Osteoblast (primary cell): ENCODE measurements at regions not wholly inside any gene's neighbourhood (a gene's known extent, or its start where the extent isn't known, plus 50 kb on each side); places are given as distances from the start of the nearest gene placed in this dataset.
"Not testable (repeated sequence)": the region's sequence is repeated elsewhere in the genome, so short reads cannot be mapped to it uniquely, and the experiment has no call there.

Experiments
- DNase-seq: peaks from one replicate; pipeline ENCODE4 v3.0.0; 2011; ENCODE audit warnings: low spot score, mixed read lengths; ENCODE audit not compliant: insufficient read length; ENCODE audit errors: missing footprints
- H2AFZ ChIP-seq: 2 replicates; pipeline ENCODE4 v1.6.0; 2011; ENCODE audit warnings: mild to moderate bottlenecking, low read length
- H3K27ac ChIP-seq: 2 replicates; pipeline ENCODE4 v1.5.1; 2011; ENCODE audit warnings: mild to moderate bottlenecking, low read depth, low read length, moderate library complexity
- H3K27me3 ChIP-seq: 2 replicates; pipeline ENCODE4 v1.6.0; 2012; ENCODE audit warnings: mild to moderate bottlenecking, control low read depth, inconsistent platforms, low read length, moderate library complexity; ENCODE audit not compliant: insufficient read depth
- H3K36me3 ChIP-seq: 2 replicates; pipeline ENCODE4 v1.5.1; 2011; ENCODE audit warnings: mild to moderate bottlenecking, low read length, control low read depth, moderate library complexity; ENCODE audit not compliant: insufficient read depth
- H3K4me1 ChIP-seq: 2 replicates; pipeline ENCODE4 v1.5.1; 2011; ENCODE audit warnings: mild to moderate bottlenecking, low read length, control low read depth, moderate library complexity; ENCODE audit not compliant: insufficient read depth
- H3K4me2 ChIP-seq: 2 replicates; pipeline ENCODE4 v1.6.0; 2011; ENCODE audit warnings: mild to moderate bottlenecking, low read length; ENCODE audit not compliant: insufficient read depth
- H3K4me3 ChIP-seq: fragments of 200-600 bp; sonication (generic); 3 replicates; pipeline ENCODE4 v1.5.1; 2012; ENCODE audit warnings: mild to moderate bottlenecking, low read length, inconsistent platforms; ENCODE audit not compliant: insufficient read depth
- H3K79me2 ChIP-seq: 2 replicates; pipeline ENCODE4 v1.6.0; 2012; ENCODE audit warnings: mild to moderate bottlenecking, low read length, control low read depth, inconsistent platforms; ENCODE audit not compliant: insufficient read depth
- H3K9me3 ChIP-seq: 2 replicates; pipeline ENCODE4 v1.5.1; 2011; ENCODE audit warnings: low read depth, low read length, control low read depth
- H4K20me1 ChIP-seq: 2 replicates; pipeline ENCODE4 v1.6.0; 2012; ENCODE audit warnings: mild to moderate bottlenecking, low read length, control low read depth; ENCODE audit not compliant: insufficient read depth
- CTCF ChIP-seq: IDR thresholded peaks from 2 replicates; pipeline ENCODE4 v1.5.1; 2011; ENCODE audit warnings: mild to moderate bottlenecking, low read depth, low read length, moderate library complexity; ENCODE audit errors: extremely low read depth

GRCh38 chr5:3091040-3091774 is 339.7 kb upstream of the IRX2 start:
- no peak overlapping the region for H3K4me2 ChIP-seq
- H3K27me3 ChIP-seq = no peaks in the 10 kb centered on the region
- TF ChIP-seq CTCF = no peak
- no peaks in the 10 kb centered on the region for H3K36me3 ChIP-seq
- H3K4me3 ChIP-seq = no peak overlapping the region
- no peak overlapping the region for H2AFZ ChIP-seq
- H4K20me1 ChIP-seq = no peaks in the 10 kb centered on the region
- H3K79me2 ChIP-seq = no peaks in the 10 kb centered on the region
- H3K4me1 ChIP-seq = no peaks in the 10 kb centered on the region
- H3K27ac ChIP-seq = no peak overlapping the region
- no peak for DNase-seq
- no peaks in the 10 kb centered on the region for H3K9me3 ChIP-seq

GRCh38 chr5:3090305-3090704 is 338.8 kb upstream of the IRX2 start:
- not testable (repeated sequence) for H3K9me3 ChIP-seq, DNase-seq, H4K20me1 ChIP-seq, H3K4me2 ChIP-seq, H3K27ac ChIP-seq, H3K4me1 ChIP-seq, H3K27me3 ChIP-seq, H3K4me3 ChIP-seq, H3K36me3 ChIP-seq, H3K79me2 ChIP-seq, H2AFZ ChIP-seq

- DNase-seq = no peak
- no peak overlapping the region for H3K4me3 ChIP-seq
- no peaks in the 10 kb centered on the region for H4K20me1 ChIP-seq
- no peaks in the 10 kb centered on the region for H3K36me3 ChIP-seq
- H3K79me2 ChIP-seq = no peaks in the 10 kb centered on the region
- peaks cover 4% of the 10 kb centered on the region for H3K9me3 ChIP-seq
- no peak overlapping the region for H3K4me2 ChIP-seq
- no peaks in the 10 kb centered on the region for H3K4me1 ChIP-seq
- H2AFZ ChIP-seq = no peak overlapping the region
- no peak overlapping the region for H3K27ac ChIP-seq
- H3K27me3 ChIP-seq = no peaks in the 10 kb centered on the region
- no peak for TF ChIP-seq CTCF
Observed at GRCh38 chr5:3080366-3080765, 328.9 kb upstream of the IRX2 start.

- no peaks in the 10 kb centered on the region for H4K20me1 ChIP-seq
- peaks cover 4% of the 10 kb centered on the region for H3K9me3 ChIP-seq
- H2AFZ ChIP-seq = no peak overlapping the region
- H3K36me3 ChIP-seq = no peaks in the 10 kb centered on the region
- H3K79me2 ChIP-seq = no peaks in the 10 kb centered on the region
- no peak overlapping the region for H3K27ac ChIP-seq
- TF ChIP-seq CTCF = no peak
- no peak overlapping the region for H3K4me3 ChIP-seq
- no peak overlapping the region for H3K4me2 ChIP-seq
- no peaks in the 10 kb centered on the region for H3K4me1 ChIP-seq
- no peak for DNase-seq
- no peaks in the 10 kb centered on the region for H3K27me3 ChIP-seq
Observed at GRCh38 chr5:3077684-3078083, 326.2 kb upstream of the IRX2 start.
